Coronary artery (tissue), 2 donors: ENCODE measurements at regions not wholly inside any gene's neighbourhood (a gene's known extent, or its start where the extent isn't known, plus 50 kb on each side); places are given as distances from the start of the nearest gene placed in this dataset.

ENCODE experiments used
- DNase-seq: peaks from one replicate; pipeline ENCODE4 v3.0.0-alpha.2; 2017; ENCODE audit warnings: low spot score
- H3K27ac ChIP-seq, 2 donors: fragments of 200-600 bp; sonication (generic); one replicate each; pipeline ENCODE4 v1.5.1; 2016 to 2019
- H3K4me3 ChIP-seq: fragments of 200-600 bp; sonication (generic); 2 replicates; pipeline ENCODE4 v1.5.1; 2016; ENCODE audit warnings: mild to moderate bottlenecking, moderate library complexity
- TF ChIP-seq, protein P1 (sequence below): fragments of 200-600 bp; sonication (generic); IDR thresholded peaks from one replicate; pipeline ENCODE4 v1.5.1; 2019; ENCODE audit warnings: antibody characterized with exemption

DNA sequence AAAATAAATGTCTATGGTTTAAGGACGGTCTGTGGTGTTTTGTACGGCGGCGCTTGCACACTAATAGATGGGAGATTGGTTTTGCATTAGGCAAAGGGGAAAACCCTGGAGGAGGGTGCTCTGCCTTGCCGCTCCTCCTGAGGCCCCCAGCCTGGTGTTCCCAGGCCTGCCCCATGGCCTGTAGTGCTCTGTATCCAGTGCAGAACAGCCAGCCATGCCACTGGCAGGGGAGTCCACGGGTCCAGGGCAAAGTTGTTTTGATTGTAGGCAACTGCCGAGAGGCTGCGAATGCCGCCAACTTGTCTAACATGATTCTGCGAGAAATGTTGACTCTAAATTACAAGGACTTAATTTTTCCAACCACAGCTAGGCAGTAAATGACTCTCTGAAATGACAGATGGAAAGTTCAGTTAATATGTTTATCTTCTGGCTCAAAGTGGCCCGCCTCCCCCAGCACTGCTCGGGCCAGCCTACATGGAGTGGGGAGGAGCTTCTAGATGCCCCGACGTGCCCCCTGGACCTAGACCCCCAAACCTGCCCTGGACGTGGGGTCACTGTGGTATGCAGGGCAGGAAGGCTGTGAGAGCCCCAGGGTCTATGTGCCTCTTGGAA is 104.6 kb upstream of the GDF10 start:
- TF ChIP-seq, protein P1, sequence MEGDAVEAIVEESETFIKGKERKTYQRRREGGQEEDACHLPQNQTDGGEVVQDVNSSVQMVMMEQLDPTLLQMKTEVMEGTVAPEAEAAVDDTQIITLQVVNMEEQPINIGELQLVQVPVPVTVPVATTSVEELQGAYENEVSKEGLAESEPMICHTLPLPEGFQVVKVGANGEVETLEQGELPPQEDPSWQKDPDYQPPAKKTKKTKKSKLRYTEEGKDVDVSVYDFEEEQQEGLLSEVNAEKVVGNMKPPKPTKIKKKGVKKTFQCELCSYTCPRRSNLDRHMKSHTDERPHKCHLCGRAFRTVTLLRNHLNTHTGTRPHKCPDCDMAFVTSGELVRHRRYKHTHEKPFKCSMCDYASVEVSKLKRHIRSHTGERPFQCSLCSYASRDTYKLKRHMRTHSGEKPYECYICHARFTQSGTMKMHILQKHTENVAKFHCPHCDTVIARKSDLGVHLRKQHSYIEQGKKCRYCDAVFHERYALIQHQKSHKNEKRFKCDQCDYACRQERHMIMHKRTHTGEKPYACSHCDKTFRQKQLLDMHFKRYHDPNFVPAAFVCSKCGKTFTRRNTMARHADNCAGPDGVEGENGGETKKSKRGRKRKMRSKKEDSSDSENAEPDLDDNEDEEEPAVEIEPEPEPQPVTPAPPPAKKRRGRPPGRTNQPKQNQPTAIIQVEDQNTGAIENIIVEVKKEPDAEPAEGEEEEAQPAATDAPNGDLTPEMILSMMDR, result no peak
- H3K4me3 ChIP-seq, result no peak overlapping the region
- no peak for DNase-seq
- H3K27ac ChIP-seq, result no peak overlapping the region

DNA sequence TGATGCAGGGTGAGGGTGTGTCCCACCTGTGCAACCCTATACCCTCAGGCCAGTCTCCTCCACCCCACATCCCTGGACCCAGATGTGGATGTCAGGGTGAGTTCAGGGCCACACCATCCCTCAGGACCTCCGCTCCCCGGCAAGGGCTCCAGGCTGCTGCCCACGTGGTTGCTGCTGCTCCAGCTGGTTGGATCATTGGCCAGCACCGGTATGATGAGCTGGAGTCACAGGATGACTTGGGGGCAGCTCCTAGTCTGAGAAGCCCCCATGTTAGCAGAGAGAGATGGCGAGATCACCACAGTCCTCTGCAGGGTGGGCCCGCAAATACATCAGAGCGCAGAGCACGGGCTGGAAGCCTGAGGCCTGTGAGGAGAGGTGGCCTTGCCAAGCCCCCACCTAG is 103.3 kb upstream of the GDF10 start:
- H3K4me3 ChIP-seq, result no peak overlapping the region
- DNase-seq, result no peak
- H3K27ac ChIP-seq, result no peak overlapping the region
- TF ChIP-seq, protein P1, result no peak

DNA sequence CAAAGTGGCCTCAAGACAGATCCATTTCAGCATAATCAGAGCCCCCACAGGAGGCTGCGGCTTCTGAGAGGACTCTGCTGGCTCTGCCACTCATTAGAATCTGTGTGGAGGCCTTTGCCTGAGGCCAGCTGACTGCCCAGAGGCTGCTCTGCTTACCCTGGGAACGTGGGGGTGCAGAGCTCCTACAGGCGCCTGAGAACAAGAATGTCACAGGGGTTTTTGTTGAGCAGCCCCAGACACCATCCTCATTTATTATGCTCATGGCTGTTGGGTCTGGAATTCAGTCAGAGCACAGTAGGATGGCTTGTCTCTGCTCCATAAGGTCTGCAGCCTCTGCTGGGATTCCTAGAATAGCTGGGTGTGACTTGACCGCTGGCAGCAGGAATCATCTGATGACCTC is 101.8 kb upstream of the GDF10 start:
- H3K27ac ChIP-seq, result no peak overlapping the region
- TF ChIP-seq, protein P1, result no peak
- no peak overlapping the region for H3K4me3 ChIP-seq
- no peak for DNase-seq

DNA sequence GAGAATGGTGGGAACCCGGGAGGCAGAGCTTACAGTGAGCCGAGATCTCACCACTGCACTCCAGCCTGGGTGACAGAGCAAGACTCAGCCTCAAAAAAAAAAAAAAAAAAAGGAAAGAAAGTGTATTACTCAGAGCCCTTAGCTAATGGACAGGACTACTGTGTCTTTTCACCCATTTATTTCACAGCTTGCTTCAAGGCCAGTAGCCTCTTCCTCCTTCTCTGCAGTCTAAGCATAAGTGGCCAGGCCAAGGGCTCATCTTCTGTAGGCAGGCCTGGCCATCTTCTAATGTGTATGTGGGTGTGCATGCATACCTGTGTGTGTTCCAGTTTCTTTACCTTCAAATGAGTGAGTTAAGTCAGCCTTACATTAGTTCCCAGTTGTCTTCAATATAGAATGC is 94.8 kb upstream of the GDF10 start:
- DNase-seq, result no peak
- TF ChIP-seq, protein P1, result no peak
- no peak overlapping the region for H3K4me3 ChIP-seq
- no peak overlapping the region for H3K27ac ChIP-seq

DNA sequence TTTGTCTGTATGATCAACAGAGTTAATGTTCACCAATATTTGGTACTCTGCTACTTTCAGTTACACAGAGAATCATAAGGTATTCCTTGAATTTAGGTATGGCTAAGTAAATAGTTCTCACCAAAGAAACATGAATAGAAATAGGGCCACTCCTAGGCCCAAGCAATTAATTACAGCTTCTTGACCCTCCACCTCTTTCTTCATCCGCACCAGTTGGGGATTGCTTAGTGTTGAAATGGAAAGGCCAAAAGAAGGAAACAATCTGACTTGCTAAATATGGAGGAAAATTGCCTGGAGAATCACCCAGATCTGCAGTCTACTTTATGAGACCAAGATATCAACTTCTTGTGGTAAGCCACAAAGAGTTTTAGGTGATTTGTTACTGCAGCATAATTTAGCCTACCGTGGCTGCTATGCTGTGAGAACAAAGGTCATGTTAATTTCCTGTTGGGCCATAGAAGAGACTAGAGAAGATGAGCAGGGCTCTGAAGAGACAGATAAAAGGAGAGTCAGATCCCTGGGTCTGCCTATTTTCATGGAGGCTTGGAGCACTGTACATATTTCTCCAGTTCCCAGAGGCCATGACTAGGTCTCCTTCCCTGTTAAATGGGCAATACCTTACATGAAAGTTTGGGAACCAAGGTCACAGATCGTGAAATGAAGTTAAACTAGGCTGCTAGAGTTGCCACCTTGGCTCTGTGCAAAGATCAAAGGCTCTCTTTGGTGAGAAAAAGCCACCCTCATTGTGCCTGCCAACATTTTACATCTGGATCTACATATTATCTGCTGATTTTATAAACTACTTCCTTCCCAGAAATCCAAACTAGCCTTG is 93.3 kb upstream of the GDF10 start:
- no peak overlapping the region for H3K27ac ChIP-seq
- DNase-seq, result no peak
- TF ChIP-seq, protein P1, result no peak
- H3K4me3 ChIP-seq, result no peak overlapping the region

DNA sequence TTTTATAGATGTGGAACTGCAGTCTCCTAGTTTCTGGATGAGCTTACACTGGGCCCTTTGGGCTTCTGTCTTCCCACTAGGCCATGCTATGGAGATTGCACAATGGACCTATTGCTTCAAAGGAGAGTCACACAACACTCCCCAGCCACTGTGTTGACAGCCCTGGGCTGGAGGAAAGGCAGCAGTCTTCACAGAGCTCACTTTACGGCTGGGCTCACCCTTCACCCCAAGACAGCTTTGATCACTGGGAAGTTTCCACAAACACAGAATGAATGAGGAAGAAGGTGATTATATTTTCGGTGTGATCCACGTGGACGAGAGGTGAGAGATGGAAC is 92.7 kb upstream of the GDF10 start:
- DNase-seq, result no peak
- no peak overlapping the region for H3K4me3 ChIP-seq
- no peak overlapping the region for H3K27ac ChIP-seq
- TF ChIP-seq, protein P1, result no peak

DNA sequence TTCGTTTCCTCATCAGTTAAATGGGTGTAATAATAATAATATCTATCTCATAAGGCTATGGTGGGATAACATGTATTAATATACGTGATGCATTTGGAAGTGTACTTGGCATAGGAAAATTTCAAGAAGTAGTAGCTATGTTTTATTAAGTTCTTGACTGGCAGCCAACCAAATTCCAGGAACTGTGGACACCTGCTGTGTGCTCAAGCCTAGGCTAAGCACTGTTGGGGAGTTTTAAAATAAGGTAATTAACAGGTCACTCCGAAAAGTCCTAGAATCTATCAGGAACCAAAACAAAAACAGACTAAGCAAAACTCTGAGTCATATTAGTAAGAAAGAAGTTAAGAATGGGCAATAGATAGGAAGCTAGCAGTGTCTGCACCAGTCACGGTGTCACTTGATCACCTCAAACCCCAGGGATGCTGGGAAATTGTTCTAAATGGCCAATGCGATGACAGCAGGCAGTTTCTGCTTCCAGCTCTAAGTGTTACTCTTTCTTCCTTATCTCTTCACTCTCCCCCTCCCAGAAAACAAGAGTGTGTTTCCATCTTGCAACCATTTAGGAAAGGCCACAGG is 92.0 kb upstream of the GDF10 start:
- TF ChIP-seq, protein P1, result no peak
- H3K27ac ChIP-seq, result no peak overlapping the region
- no peak for DNase-seq
- H3K4me3 ChIP-seq, result no peak overlapping the region
